ENCODE measurements at regions not wholly inside any gene's neighbourhood (a gene's known extent, or its start where the extent isn't known, plus 50 kb on each side); places are given as distances from the start of the nearest gene placed in this dataset.
"Not testable (repeated sequence)": the region's sequence is repeated elsewhere in the genome, so short reads cannot be mapped to it uniquely, and the experiment has no call there.

DNA sequence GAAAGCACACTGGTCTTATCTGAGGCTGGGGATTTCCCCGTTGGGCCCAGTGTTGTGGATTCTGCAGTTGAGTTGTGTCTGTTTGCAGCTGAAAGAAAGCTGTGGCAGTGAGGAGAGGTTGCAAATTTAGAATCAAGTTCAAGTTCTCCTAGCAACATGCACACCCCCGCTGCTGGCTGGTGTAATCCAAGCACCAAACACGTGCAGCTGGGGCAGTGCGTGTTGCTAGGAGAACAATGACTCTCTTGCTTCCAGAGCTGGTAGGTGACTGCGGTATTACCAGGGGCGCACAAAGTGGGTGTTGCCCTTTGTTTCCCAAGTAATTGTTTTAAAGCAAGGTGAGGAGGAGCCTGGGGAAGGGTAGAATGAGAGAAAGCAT lies 91.5 kb downstream of the IER5 start:
- TF ChIP-seq, protein P1, sequence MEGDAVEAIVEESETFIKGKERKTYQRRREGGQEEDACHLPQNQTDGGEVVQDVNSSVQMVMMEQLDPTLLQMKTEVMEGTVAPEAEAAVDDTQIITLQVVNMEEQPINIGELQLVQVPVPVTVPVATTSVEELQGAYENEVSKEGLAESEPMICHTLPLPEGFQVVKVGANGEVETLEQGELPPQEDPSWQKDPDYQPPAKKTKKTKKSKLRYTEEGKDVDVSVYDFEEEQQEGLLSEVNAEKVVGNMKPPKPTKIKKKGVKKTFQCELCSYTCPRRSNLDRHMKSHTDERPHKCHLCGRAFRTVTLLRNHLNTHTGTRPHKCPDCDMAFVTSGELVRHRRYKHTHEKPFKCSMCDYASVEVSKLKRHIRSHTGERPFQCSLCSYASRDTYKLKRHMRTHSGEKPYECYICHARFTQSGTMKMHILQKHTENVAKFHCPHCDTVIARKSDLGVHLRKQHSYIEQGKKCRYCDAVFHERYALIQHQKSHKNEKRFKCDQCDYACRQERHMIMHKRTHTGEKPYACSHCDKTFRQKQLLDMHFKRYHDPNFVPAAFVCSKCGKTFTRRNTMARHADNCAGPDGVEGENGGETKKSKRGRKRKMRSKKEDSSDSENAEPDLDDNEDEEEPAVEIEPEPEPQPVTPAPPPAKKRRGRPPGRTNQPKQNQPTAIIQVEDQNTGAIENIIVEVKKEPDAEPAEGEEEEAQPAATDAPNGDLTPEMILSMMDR (IDR thresholded peaks at IDR 0.05; ENCODE audit: low read depth, low read length) = no peak
- Histone ChIP-seq H3K4me3 (ENCODE audit: low read depth, low read length) (no peak overlapping the region), H3K4me1 (no peaks in the 10 kb centered on the region; the same call in 1 of the 2 replicates), H3K36me3 (no peaks in the 10 kb centered on the region), H3K27me3 (peaks cover 8% of the 10 kb centered on the region), H3K9me3 (no peaks in the 10 kb centered on the region)
- DNase-seq = no peak

DNA sequence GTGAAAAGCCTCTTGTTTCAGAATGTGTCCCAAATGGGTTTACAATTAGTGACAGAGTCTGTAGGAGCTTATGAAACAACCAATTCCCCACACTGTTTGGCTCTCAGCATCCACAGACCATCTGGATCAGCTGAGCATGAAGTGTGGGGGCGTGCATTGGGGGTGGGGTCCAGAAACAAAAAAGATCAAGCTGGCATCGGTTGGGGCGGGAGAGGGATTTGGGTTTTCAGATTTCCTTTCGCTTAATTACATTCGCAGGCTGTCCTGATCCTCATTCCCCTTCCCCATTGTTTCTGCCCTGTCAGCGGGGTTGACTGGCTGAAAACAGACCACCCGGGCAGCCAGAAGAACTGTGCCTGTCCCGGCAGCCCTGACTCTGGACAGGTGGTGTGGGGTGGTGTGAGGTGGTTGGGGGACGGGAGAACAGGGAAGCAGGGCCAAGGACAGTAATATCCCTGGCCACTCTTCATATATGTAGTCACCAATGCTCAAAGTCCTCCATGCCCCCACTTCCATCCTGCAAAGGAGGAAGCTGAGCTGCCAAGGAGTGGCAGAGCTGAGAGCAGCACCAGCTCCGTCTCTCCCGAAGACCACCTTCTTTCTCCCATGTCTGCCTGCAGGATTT lies 92.0 kb downstream of the IER5 start:
- peaks cover 8% of the 10 kb centered on the region for H3K27me3 ChIP-seq
- no peak overlapping the region for H3K4me3 ChIP-seq (ENCODE audit: low read depth, low read length)
- DNase-seq = no peak
- no peaks in the 10 kb centered on the region for H3K36me3 ChIP-seq
- no peaks in the 10 kb centered on the region for H3K9me3 ChIP-seq
- no peaks in the 10 kb centered on the region; the same call in 1 of the 2 replicates for H3K4me1 ChIP-seq
- TF ChIP-seq, protein P1 (IDR thresholded peaks at IDR 0.05; ENCODE audit: low read depth, low read length) = no peak

DNA sequence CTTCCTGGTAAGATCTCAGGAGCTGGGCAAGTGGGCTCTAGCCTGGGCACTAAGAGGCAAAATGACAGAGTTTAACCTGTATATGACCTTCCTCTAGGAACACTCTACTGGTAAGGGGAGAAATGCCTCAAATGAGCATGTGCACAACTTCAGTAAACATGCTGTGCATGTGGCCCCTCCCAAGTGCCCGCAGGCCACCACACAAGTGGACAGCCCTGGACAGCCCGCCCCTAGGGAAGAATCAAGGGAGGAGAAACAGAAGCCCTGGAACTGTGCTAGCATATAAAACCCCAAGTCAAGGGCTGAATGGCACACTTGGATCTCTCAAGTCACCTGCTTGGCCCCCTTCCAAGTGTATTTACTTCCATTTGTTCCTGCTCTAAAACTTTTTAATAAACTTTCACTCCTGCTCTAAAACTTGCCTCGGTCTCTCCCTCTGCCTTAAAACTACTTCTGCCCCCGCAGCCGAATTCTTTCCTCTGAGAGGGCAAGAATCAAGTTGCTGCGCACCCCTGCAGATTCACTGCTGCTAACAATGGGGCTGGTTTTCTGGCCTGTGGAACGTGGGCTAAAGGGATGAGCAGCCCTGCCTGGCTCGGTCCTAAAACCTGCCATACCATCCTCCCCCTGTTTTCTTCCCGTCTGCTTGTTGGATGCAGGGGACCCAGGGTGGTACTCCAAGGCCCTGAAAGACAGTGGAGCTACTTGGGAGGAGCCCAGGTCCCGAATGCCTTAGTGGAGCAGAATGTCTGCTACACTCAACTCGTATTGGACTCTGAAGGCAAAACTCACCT lies 93.5 kb downstream of the IER5 start:
- TF ChIP-seq, protein P1 (IDR thresholded peaks at IDR 0.05; ENCODE audit: low read depth, low read length) = no peak
- no peak for DNase-seq
- H3K36me3 ChIP-seq = no peaks in the 10 kb centered on the region
- no peaks in the 10 kb centered on the region for H3K9me3 ChIP-seq
- H3K4me3 ChIP-seq (ENCODE audit: low read depth, low read length) = no peak overlapping the region
- H3K4me1 ChIP-seq = no peaks in the 10 kb centered on the region; the same call in 1 of the 2 replicates
- peaks cover 8% of the 10 kb centered on the region for H3K27me3 ChIP-seq

DNA sequence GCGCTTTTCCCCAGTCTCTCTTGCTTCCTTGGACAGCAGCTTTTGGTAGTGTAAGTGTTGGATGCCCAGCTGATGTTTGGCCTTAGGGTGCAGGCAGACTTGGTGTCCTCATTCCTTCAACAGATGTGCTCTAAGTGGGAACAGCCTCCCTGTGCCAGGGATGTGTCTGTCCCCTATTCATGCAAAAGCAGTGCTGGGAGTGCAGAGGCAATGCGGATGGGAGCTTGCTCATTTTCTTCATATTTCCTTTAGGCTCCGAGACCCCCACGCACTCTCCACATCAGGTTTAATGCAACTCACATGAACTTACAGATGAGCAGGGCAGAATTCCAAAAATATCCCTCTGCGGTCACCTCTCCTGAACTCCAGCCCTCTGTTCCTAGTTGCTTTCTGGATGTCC lies 96.1 kb downstream of the IER5 start:
- Histone ChIP-seq H3K36me3 (no peaks in the 10 kb centered on the region), H3K9me3 (no peaks in the 10 kb centered on the region), H3K4me3 (ENCODE audit: low read depth, low read length) (no peak overlapping the region), H3K4me1 (no peaks in the 10 kb centered on the region; the same call in 1 of the 2 replicates), H3K27me3 (peaks cover 8% of the 10 kb centered on the region)
- no peak for DNase-seq
- TF ChIP-seq, protein P1 (IDR thresholded peaks at IDR 0.05; ENCODE audit: low read depth, low read length) = no peak

DNA sequence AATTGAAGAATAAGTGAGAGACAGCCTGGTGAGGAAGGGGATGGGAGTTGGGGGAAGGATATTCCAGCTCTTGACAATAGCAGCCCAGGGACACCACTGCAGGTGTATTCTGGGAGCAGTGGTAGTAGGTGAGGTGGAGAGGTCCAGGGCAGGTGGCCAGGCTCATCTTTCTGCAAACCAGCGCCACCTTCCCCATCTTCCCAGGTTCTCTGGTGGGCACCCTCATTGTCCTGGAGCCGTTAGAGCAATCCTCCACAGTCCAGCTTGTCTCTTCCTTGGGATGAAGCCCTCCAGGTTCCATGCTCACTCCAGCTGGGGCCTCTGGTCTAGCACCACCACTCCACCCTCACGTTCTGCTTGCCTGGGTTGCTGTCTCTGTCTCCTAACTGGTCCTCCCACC lies 97.0 kb downstream of the IER5 start:
- no peaks in the 10 kb centered on the region for H3K36me3 ChIP-seq
- no peak overlapping the region for H3K4me3 ChIP-seq (ENCODE audit: low read depth, low read length)
- no peaks in the 10 kb centered on the region for H3K9me3 ChIP-seq
- H3K4me1 ChIP-seq = no peaks in the 10 kb centered on the region
- H3K27me3 ChIP-seq = peaks cover 9% of the 10 kb centered on the region
- TF ChIP-seq, protein P1 (IDR thresholded peaks at IDR 0.05; ENCODE audit: low read depth, low read length) = no peak
- no peak for DNase-seq

DNA sequence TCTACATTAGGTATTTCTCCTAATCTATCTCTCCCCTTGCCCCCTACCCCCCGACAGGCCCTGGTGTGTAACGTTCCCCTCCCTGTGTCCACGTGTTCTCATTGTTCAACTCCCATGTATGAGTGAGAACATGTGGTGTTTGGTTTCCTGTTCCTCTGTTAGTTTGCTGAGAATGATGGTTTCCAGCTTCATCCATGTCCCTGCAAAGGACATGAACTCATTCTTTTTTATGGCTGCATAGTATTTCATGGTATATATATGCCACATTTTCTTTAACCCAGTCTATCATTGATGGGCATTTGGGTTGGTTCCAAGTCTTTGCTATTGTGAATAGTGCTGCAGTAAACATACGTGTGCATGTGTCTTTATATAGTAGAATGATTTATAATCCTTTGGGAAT lies 97.6 kb downstream of the IER5 start:
- not testable (repeated sequence) for H3K4me1 ChIP-seq; DNase-seq; H3K36me3 ChIP-seq; H3K4me3 ChIP-seq (ENCODE audit: low read depth, low read length); H3K9me3 ChIP-seq
- peaks cover 13% of the 10 kb centered on the region for H3K27me3 ChIP-seq
